Upper lobe of right lung (tissue), 1 donor: ENCODE measurements at regions not wholly inside any gene's neighbourhood (a gene's known extent, or its start where the extent isn't known, plus 50 kb on each side); places are given as distances from the start of the nearest gene placed in this dataset.
A peak's percentile ranks its signal among the peaks of the same experiment; 100 is the strongest.

Source experiments
- ATAC-seq: fragments of 200-7000 bp; cut with Tn5 transposase; one replicate; pipeline ENCODE4 v1.9.1; 2020; ENCODE audit warnings: mild to moderate bottlenecking, moderate library complexity
- DNase-seq: peaks from one replicate; pipeline ENCODE4 v3.0.0-alpha.2; 2020
- H3K27ac ChIP-seq: fragments of 200-600 bp; one replicate; pipeline ENCODE4 v1.8.0; 2022
- H3K27me3 ChIP-seq: fragments of 200-600 bp; one replicate; pipeline ENCODE4 v1.8.0; 2022; ENCODE audit warnings: mild to moderate bottlenecking
- H3K36me3 ChIP-seq: fragments of 200-600 bp; one replicate; pipeline ENCODE4 v1.8.0; 2022
- H3K4me1 ChIP-seq: fragments of 200-600 bp; one replicate; pipeline ENCODE4 v1.8.0; 2022
- H3K4me3 ChIP-seq: fragments of 200-600 bp; one replicate; pipeline ENCODE4 v1.8.0; 2022; ENCODE audit warnings: mild to moderate bottlenecking
- H3K9me3 ChIP-seq: fragments of 200-600 bp; one replicate; pipeline ENCODE4 v1.8.0; 2022
- CTCF ChIP-seq: fragments of 200-600 bp; IDR thresholded peaks from one replicate; pipeline ENCODE4 v1.8.0; 2022; ENCODE audit warnings: antibody characterized with exemption
- intact Hi-C: fragments of 100-400 bp; cut with DNase I; formaldehyde crosslinking; loops from one replicate; pipeline ENCODE4 v1.11.0; 2022
- donor health status: DM: no; HTN: yes; CAD: no; lungs with severe emphysema.

- TF ChIP-seq CTCF: no peak
- H3K27me3 ChIP-seq: no peaks in the 10 kb centered on the region
- H3K4me3 ChIP-seq: no peak overlapping the region
- no peaks in the 10 kb centered on the region for H3K36me3 ChIP-seq
- ATAC-seq (no peak), DNase-seq (no peak)
- no peak overlapping the region for H3K27ac ChIP-seq
- H3K9me3 ChIP-seq: no peaks in the 10 kb centered on the region
- intact Hi-C loops: no loop called here
- peaks cover 7% of the 10 kb centered on the region for H3K4me1 ChIP-seq
These were observed 536.7 kb upstream of the JARID2 start for GRCh38 chr6:14709066-14709670.

- Histone ChIP-seq H3K27me3 (no peaks in the 10 kb centered on the region), H3K36me3 (no peaks in the 10 kb centered on the region), H3K27ac (no peak overlapping the region), H3K4me1 (peaks cover 7% of the 10 kb centered on the region), H3K4me3 (no peak overlapping the region), H3K9me3 (no peaks in the 10 kb centered on the region)
- ATAC-seq (no peak), DNase-seq (no peak)
- no peak for TF ChIP-seq CTCF
- intact Hi-C loops: no loop called here
These were observed 536.0 kb upstream of the JARID2 start for GRCh38 chr6:14709900-14710299.

GRCh38 chr6:14710421-14710820 is 535.4 kb upstream of the JARID2 start:
- intact Hi-C loops: no loop called here
- no peak for DNase-seq
- H3K36me3 ChIP-seq: no peaks in the 10 kb centered on the region
- no peaks in the 10 kb centered on the region for H3K9me3 ChIP-seq
- peaks cover 7% of the 10 kb centered on the region for H3K4me1 ChIP-seq
- H3K27me3 ChIP-seq: no peaks in the 10 kb centered on the region
- no peak overlapping the region for H3K4me3 ChIP-seq
- ATAC-seq: no peak
- H3K27ac ChIP-seq: no peak overlapping the region
- TF ChIP-seq CTCF: no peak

GRCh38 chr6:14711056-14711703 is 534.7 kb upstream of the JARID2 start:
- Histone ChIP-seq H3K4me1 (peaks cover 7% of the 10 kb centered on the region), H3K4me3 (no peak overlapping the region), H3K27ac (no peak overlapping the region), H3K27me3 (no peaks in the 10 kb centered on the region), H3K9me3 (no peaks in the 10 kb centered on the region), H3K36me3 (no peaks in the 10 kb centered on the region)
- intact Hi-C loops: no loop called here
- peak; percentile 55 for TF ChIP-seq CTCF
- ATAC-seq (peak; percentile 90), DNase-seq (no peak)

GRCh38 chr6:14711704-14712379 is 534.0 kb upstream of the JARID2 start:
- TF ChIP-seq CTCF: no peak
- no peak for DNase-seq
- no peaks in the 10 kb centered on the region for H3K36me3 ChIP-seq
- H3K27ac ChIP-seq: no peak overlapping the region
- no peaks in the 10 kb centered on the region for H3K27me3 ChIP-seq
- no peaks in the 10 kb centered on the region for H3K9me3 ChIP-seq
- intact Hi-C loops: no loop called here
- ATAC-seq: no peak
- no peak overlapping the region for H3K4me3 ChIP-seq
- peaks cover 7% of the 10 kb centered on the region for H3K4me1 ChIP-seq
